HEK293 (cell line): ENCODE measurements at regions not wholly inside any gene's neighbourhood (a gene's known extent, or its start where the extent isn't known, plus 50 kb on each side); places are given as distances from the start of the nearest gene placed in this dataset.

Experiments
- AEBP2 ChIP-seq: fragments of 450-650 bp; formaldehyde crosslinking; IDR thresholded peaks from 2 replicates; pipeline ENCODE4 v1.5.1; 2016; ENCODE audit warnings: missing biosample characterization, missing genetic modification characterization, borderline replicate concordance
- GFI1B ChIP-seq: fragments of 450-650 bp; formaldehyde crosslinking; IDR thresholded peaks from 2 replicates; pipeline ENCODE4 v1.5.1; 2016; ENCODE audit warnings: missing biosample characterization, missing genetic modification characterization
- INSM2 ChIP-seq: fragments of 450-650 bp; formaldehyde crosslinking; IDR thresholded peaks from 2 replicates; pipeline ENCODE4 v1.5.1; 2016; ENCODE audit warnings: missing biosample characterization, missing genetic modification characterization
- KLF16 ChIP-seq: fragments of 450-650 bp; formaldehyde crosslinking; IDR thresholded peaks from 2 replicates; pipeline ENCODE4 v1.5.1; 2017; ENCODE audit warnings: missing biosample characterization, missing genetic modification characterization
- KLF7 ChIP-seq: fragments of 450-650 bp; formaldehyde crosslinking; IDR thresholded peaks from 2 replicates; pipeline ENCODE4 v1.5.1; 2016; ENCODE audit warnings: missing biosample characterization, missing genetic modification characterization, borderline replicate concordance
- OVOL3 ChIP-seq: fragments of 450-650 bp; formaldehyde crosslinking; IDR thresholded peaks from 2 replicates; pipeline ENCODE4 v1.5.1; 2016; ENCODE audit warnings: missing biosample characterization, missing genetic modification characterization
- SALL2 ChIP-seq: fragments of 450-650 bp; formaldehyde crosslinking; IDR thresholded peaks from 2 replicates; pipeline ENCODE4 v1.5.0; 2017; ENCODE audit warnings: missing biosample characterization, mild to moderate bottlenecking, missing genetic modification characterization, borderline replicate concordance
- YY1 ChIP-seq: fragments of 450-650 bp; formaldehyde crosslinking; IDR thresholded peaks from 2 replicates; pipeline ENCODE4 v1.5.1; 2018; ENCODE audit warnings: missing biosample characterization, missing genetic modification characterization
- ZBTB11 ChIP-seq: fragments of 450-650 bp; formaldehyde crosslinking; conservative IDR thresholded peaks from 2 replicates; pipeline ENCODE4 v1.5.1; 2016; ENCODE audit warnings: low read depth, missing biosample characterization, missing genetic modification characterization
- ZNF146 ChIP-seq: fragments of 450-650 bp; formaldehyde crosslinking; IDR thresholded peaks from 2 replicates; pipeline ENCODE4 v1.5.1; 2016; ENCODE audit warnings: missing biosample characterization, missing genetic modification characterization
- ZNF18 ChIP-seq: fragments of 450-650 bp; formaldehyde crosslinking; IDR thresholded peaks from 2 replicates; pipeline ENCODE4 v1.5.1; 2016; ENCODE audit warnings: missing biosample characterization, missing genetic modification characterization
- ZNF211 ChIP-seq: fragments of 450-650 bp; formaldehyde crosslinking; IDR thresholded peaks from 2 replicates; pipeline ENCODE4 v1.5.1; 2016; ENCODE audit warnings: low read depth, missing biosample characterization, missing genetic modification characterization
- ZNF214 ChIP-seq: fragments of 450-650 bp; formaldehyde crosslinking; IDR thresholded peaks from 2 replicates; pipeline ENCODE4 v1.5.1; 2017; ENCODE audit warnings: missing biosample characterization, mild to moderate bottlenecking, missing genetic modification characterization, borderline replicate concordance
- ZNF223 ChIP-seq: fragments of 450-650 bp; formaldehyde crosslinking; IDR thresholded peaks from 2 replicates; pipeline ENCODE4 v1.5.1; 2016; ENCODE audit warnings: missing biosample characterization, missing genetic modification characterization
- ZNF26 ChIP-seq: fragments of 450-650 bp; formaldehyde crosslinking; IDR thresholded peaks from 2 replicates; pipeline ENCODE4 v1.5.1; 2016; ENCODE audit warnings: missing biosample characterization, missing genetic modification characterization
- ZNF341 ChIP-seq: fragments of 450-650 bp; formaldehyde crosslinking; IDR thresholded peaks from 2 replicates; pipeline ENCODE4; 2016; ENCODE audit warnings: low read depth, missing biosample characterization, missing genetic modification characterization
- ZNF354C ChIP-seq: fragments of 450-650 bp; formaldehyde crosslinking; IDR thresholded peaks from 2 replicates; pipeline ENCODE4 v1.5.1; 2016; ENCODE audit warnings: missing biosample characterization, missing genetic modification characterization, low read depth, borderline replicate concordance
- ZNF37A ChIP-seq: fragments of 450-650 bp; IDR thresholded peaks from 2 replicates; pipeline ENCODE4 v1.5.1; 2018; ENCODE audit warnings: missing biosample characterization, missing genetic modification characterization
- ZNF501 ChIP-seq: fragments of 450-650 bp; formaldehyde crosslinking; IDR thresholded peaks from 2 replicates; pipeline ENCODE4 v1.5.1; 2016; ENCODE audit warnings: missing biosample characterization, missing genetic modification characterization
- ZNF555 ChIP-seq: fragments of 450-650 bp; formaldehyde crosslinking; conservative IDR thresholded peaks from 2 replicates; pipeline ENCODE4 v1.5.1; 2017; ENCODE audit warnings: missing biosample characterization, mild to moderate bottlenecking, missing genetic modification characterization, inconsistent platforms
- ZNF560 ChIP-seq: fragments of 450-650 bp; formaldehyde crosslinking; IDR thresholded peaks from 2 replicates; pipeline ENCODE4 v1.5.1; 2017; ENCODE audit warnings: missing biosample characterization, missing genetic modification characterization, borderline replicate concordance
- ZNF585B ChIP-seq: fragments of 450-650 bp; formaldehyde crosslinking; IDR thresholded peaks from 2 replicates; pipeline ENCODE4 v1.5.1; 2016; ENCODE audit warnings: missing biosample characterization, missing genetic modification characterization
- ZNF600 ChIP-seq: fragments of 450-650 bp; formaldehyde crosslinking; IDR thresholded peaks from 2 replicates; pipeline ENCODE4 v1.5.1; 2016; ENCODE audit warnings: missing biosample characterization, missing genetic modification characterization
- ZNF623 ChIP-seq: fragments of 450-650 bp; formaldehyde crosslinking; IDR thresholded peaks from 2 replicates; pipeline ENCODE4 v1.5.1; 2016; ENCODE audit warnings: missing biosample characterization, missing genetic modification characterization
- ZNF704 ChIP-seq: fragments of 450-650 bp; formaldehyde crosslinking; IDR thresholded peaks from 2 replicates; pipeline ENCODE4 v1.5.1; 2016; ENCODE audit warnings: missing biosample characterization, missing genetic modification characterization
- ZNF707 ChIP-seq: fragments of 450-650 bp; formaldehyde crosslinking; IDR thresholded peaks from 2 replicates; pipeline ENCODE4 v1.5.1; 2016; ENCODE audit warnings: missing biosample characterization, missing genetic modification characterization
- ZNF785 ChIP-seq: fragments of 450-650 bp; formaldehyde crosslinking; IDR thresholded peaks from 2 replicates; pipeline ENCODE4 v1.5.1; 2016; ENCODE audit warnings: missing biosample characterization, missing genetic modification characterization
- ZSCAN5A ChIP-seq: fragments of 450-650 bp; formaldehyde crosslinking; IDR thresholded peaks from 2 replicates; pipeline ENCODE4 v1.5.1; 2016; ENCODE audit warnings: missing biosample characterization, missing genetic modification characterization

GRCh38 chr4:66564901-66565651, 894.8 kb upstream of the EPHA5 start (continued):
- TF ChIP-seq INSM2 = peak; percentile 83
- no peak for TF ChIP-seq ZNF341
- TF ChIP-seq ZNF354C (tag by site-specific recombination) = no peak
- no peak for TF ChIP-seq ZNF211
- peak; percentile 77; the same call in 1 of the 2 replicates for TF ChIP-seq YY1 (tag by site-specific recombination)
- no peak; the same call in 1 of the 2 replicates for TF ChIP-seq ZNF785 (tag by site-specific recombination)
- no peak for TF ChIP-seq ZNF555 (tag by site-specific recombination)
- TF ChIP-seq ZNF623 (tag by site-specific recombination) = no peak
- no peak for TF ChIP-seq ZNF223 (tag by site-specific recombination)
- peak; percentile 88 for TF ChIP-seq OVOL3 (tag by site-specific recombination)
- peak; percentile 88 for TF ChIP-seq ZNF18 (tag by site-specific recombination)
- TF ChIP-seq ZNF704 (tag by site-specific recombination) = no peak
- no peak for TF ChIP-seq ZNF600 (tag by site-specific recombination)
- TF ChIP-seq ZNF560 (tag by site-specific recombination) = no peak
- TF ChIP-seq ZNF585B (tag by site-specific recombination) = no peak
- no peak for TF ChIP-seq ZNF146 (tag by site-specific recombination)
- no peak for TF ChIP-seq ZNF707
- TF ChIP-seq ZNF501 (tag by site-specific recombination) = no peak
- TF ChIP-seq KLF16 (tag by site-specific recombination) = no peak; the same call in 1 of the 2 replicates
- no peak for TF ChIP-seq ZSCAN5A
- TF ChIP-seq ZNF26 (tag by site-specific recombination) = no peak
- no peak for TF ChIP-seq ZNF214 (tag by site-specific recombination)
- TF ChIP-seq KLF7 (tag by site-specific recombination) = no peak
- TF ChIP-seq ZNF37A = no peak
- no peak for TF ChIP-seq ZBTB11 (tag by site-specific recombination)
- peak; percentile 65 for TF ChIP-seq GFI1B (tag by site-specific recombination)
- TF ChIP-seq SALL2 (tag by site-specific recombination) = no peak
- no peak for TF ChIP-seq AEBP2 (tag by site-specific recombination)
